MM.1S (cell line): ENCODE measurements at regions not wholly inside any gene's neighbourhood (a gene's known extent, or its start where the extent isn't known, plus 50 kb on each side); places are given as distances from the start of the nearest gene placed in this dataset.

Experiments used
- EZH2 ChIP-seq: fragments of 300-600 bp; sonication (generic); optimal IDR thresholded peaks from 2 replicates; pipeline ENCODE3; 2017; ENCODE audit warnings: low read depth, mild to moderate bottlenecking, antibody characterized with exemption, low read length, mixed read lengths
- TF ChIP-seq, protein P1 (sequence below): fragments of 300-600 bp; sonication (generic); IDR thresholded peaks from 2 replicates; pipeline ENCODE4 v1.5.1; 2016; ENCODE audit warnings: antibody characterized with exemption, low read length, mixed read lengths

- TF ChIP-seq, protein P1, sequence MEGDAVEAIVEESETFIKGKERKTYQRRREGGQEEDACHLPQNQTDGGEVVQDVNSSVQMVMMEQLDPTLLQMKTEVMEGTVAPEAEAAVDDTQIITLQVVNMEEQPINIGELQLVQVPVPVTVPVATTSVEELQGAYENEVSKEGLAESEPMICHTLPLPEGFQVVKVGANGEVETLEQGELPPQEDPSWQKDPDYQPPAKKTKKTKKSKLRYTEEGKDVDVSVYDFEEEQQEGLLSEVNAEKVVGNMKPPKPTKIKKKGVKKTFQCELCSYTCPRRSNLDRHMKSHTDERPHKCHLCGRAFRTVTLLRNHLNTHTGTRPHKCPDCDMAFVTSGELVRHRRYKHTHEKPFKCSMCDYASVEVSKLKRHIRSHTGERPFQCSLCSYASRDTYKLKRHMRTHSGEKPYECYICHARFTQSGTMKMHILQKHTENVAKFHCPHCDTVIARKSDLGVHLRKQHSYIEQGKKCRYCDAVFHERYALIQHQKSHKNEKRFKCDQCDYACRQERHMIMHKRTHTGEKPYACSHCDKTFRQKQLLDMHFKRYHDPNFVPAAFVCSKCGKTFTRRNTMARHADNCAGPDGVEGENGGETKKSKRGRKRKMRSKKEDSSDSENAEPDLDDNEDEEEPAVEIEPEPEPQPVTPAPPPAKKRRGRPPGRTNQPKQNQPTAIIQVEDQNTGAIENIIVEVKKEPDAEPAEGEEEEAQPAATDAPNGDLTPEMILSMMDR = no peak
- TF ChIP-seq EZH2 = no peak
Measured at GRCh38 chr12:46435029-46435428, 62.5 kb upstream of the SLC38A2 start.
